Neural cell (in vitro differentiated cells): ENCODE measurements at regions not wholly inside any gene's neighbourhood (a gene's known extent, or its start where the extent isn't known, plus 50 kb on each side); places are given as distances from the start of the nearest gene placed in this dataset.

Source experiments
- CTCF ChIP-seq: fragments of 450-650 bp; IDR thresholded peaks from 2 replicates; pipeline ENCODE4 v1.5.1; 2014; ENCODE audit warnings: antibody characterized with exemption, mild to moderate bottlenecking, moderate library complexity; ENCODE audit not compliant: poor library complexity, severe bottlenecking
- MXI1 ChIP-seq: fragments of 450-650 bp; conservative IDR thresholded peaks from 2 replicates; pipeline ENCODE4 v1.6.1; 2014; ENCODE audit warnings: antibody characterized with exemption, mild to moderate bottlenecking; ENCODE audit not compliant: poor library complexity, severe bottlenecking

- TF ChIP-seq MXI1 (no peak), CTCF (no peak)
Measured at GRCh38 chr9:28163619-28164018, 590.3 kb upstream of the C9orf72 start.
